Coronary artery (tissue), 2 donors: ENCODE measurements at regions not wholly inside any gene's neighbourhood (a gene's known extent, or its start where the extent isn't known, plus 50 kb on each side); places are given as distances from the start of the nearest gene placed in this dataset.

Experiments used
- DNase-seq: peaks from one replicate; pipeline ENCODE4 v3.0.0-alpha.2; 2017; ENCODE audit warnings: low spot score
- H3K27ac ChIP-seq, 2 donors: fragments of 200-600 bp; sonication (generic); one replicate each; pipeline ENCODE4 v1.5.1; 2016 to 2019
- H3K4me3 ChIP-seq: fragments of 200-600 bp; sonication (generic); 2 replicates; pipeline ENCODE4 v1.5.1; 2016; ENCODE audit warnings: mild to moderate bottlenecking, moderate library complexity
- TF ChIP-seq, protein P1 (sequence below): fragments of 200-600 bp; sonication (generic); IDR thresholded peaks from one replicate; pipeline ENCODE4 v1.5.1; 2019; ENCODE audit warnings: antibody characterized with exemption

- TF ChIP-seq, protein P1, sequence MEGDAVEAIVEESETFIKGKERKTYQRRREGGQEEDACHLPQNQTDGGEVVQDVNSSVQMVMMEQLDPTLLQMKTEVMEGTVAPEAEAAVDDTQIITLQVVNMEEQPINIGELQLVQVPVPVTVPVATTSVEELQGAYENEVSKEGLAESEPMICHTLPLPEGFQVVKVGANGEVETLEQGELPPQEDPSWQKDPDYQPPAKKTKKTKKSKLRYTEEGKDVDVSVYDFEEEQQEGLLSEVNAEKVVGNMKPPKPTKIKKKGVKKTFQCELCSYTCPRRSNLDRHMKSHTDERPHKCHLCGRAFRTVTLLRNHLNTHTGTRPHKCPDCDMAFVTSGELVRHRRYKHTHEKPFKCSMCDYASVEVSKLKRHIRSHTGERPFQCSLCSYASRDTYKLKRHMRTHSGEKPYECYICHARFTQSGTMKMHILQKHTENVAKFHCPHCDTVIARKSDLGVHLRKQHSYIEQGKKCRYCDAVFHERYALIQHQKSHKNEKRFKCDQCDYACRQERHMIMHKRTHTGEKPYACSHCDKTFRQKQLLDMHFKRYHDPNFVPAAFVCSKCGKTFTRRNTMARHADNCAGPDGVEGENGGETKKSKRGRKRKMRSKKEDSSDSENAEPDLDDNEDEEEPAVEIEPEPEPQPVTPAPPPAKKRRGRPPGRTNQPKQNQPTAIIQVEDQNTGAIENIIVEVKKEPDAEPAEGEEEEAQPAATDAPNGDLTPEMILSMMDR, result no peak
- Histone ChIP-seq H3K4me3 (no peak overlapping the region), H3K27ac (no peak overlapping the region)
- no peak for DNase-seq
These were observed 670.1 kb upstream of the CDH9 start for GRCh38 chr5:27708534-27708933.

DNA sequence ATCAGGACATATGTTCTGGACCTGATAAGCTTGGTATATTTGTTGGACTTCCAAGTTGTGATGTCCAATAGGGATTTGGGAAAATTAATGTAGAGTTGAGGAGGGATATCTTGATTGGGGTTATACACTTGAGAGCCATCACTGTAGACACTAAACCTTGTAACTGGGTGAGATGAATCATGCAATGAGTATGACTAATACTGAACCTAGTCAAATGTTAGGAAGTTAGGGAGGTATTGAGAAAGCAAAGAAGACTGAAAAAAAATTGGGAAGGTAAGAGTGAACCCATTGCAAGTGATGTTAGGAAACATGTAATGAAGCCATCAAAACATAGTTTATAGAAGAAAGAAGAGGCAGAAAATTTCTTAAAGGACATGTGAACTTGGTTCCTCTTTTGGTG lies 668.4 kb upstream of the CDH9 start:
- no peak overlapping the region for H3K4me3 ChIP-seq
- H3K27ac ChIP-seq, result no peak overlapping the region
- TF ChIP-seq, protein P1, result no peak
- no peak for DNase-seq

- H3K4me3 ChIP-seq, result no peak overlapping the region
These were observed 667.3 kb upstream of the CDH9 start for GRCh38 chr5:27705661-27706060.

GRCh38 chr5:27701931-27702903 lies 663.8 kb upstream of the CDH9 start:
- no peak for DNase-seq
- TF ChIP-seq, protein P1, result no peak
- H3K27ac ChIP-seq, result no peak overlapping the region

More at GRCh38 chr5:27705661-27706060, 667.3 kb upstream of the CDH9 start:
- TF ChIP-seq, protein P1, result no peak
- H3K27ac ChIP-seq, result no peak overlapping the region
- no peak for DNase-seq

GRCh38 chr5:27700526-27700925 lies 662.1 kb upstream of the CDH9 start:
- no peak for DNase-seq

More at GRCh38 chr5:27701931-27702903, 663.8 kb upstream of the CDH9 start:
- no peak overlapping the region for H3K4me3 ChIP-seq

DNA sequence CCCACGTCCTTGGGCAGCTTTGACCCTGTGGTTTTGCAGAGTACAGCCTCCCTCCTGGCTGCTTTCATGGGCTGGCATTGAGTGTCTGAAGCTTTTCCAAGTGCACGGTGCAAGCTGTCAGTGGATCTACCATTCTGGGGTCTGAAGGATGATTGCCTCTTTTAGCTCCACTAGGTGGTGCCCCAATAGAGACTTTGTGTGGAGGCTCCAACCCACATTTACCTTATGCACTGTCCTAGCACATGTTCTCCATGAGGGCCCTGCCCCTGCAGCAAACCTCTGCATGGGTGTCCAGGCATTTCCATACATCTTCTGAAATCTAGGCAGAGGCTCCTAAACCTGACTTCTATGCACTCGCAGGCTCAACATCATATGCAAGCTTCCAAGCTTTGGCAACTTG lies 644.2 kb upstream of the CDH9 start:
- no peak overlapping the region for H3K4me3 ChIP-seq
- TF ChIP-seq, protein P1, result no peak
- no peak for DNase-seq
- no peak overlapping the region for H3K27ac ChIP-seq

More at GRCh38 chr5:27700526-27700925, 662.1 kb upstream of the CDH9 start:
- no peak overlapping the region for H3K27ac ChIP-seq
- TF ChIP-seq, protein P1, result no peak
- no peak overlapping the region for H3K4me3 ChIP-seq

DNA sequence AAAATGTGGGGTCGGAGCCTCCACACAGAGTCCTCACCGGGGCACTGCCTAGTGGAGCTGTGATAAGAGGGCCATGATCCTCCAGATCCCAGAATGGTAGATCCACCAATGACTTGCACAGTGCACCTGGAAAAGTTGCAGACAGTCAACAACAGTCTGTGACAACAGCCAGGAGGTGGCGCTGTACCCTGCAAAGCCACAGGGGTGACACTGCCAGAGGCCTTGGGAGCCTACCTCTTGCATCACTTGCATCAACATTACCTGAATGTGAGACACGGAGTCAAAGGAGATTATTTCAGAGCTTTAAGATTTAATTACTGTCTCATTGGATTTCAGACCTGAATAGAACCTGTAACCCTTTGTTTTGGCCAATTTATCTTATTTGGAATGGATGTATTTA lies 614.1 kb upstream of the CDH9 start:
- Histone ChIP-seq H3K27ac (no peak overlapping the region), H3K4me3 (no peak overlapping the region)
- TF ChIP-seq, protein P1, result no peak
- no peak for DNase-seq
